T-cell (primary cell): ENCODE measurements at regions not wholly inside any gene's neighbourhood (a gene's known extent, or its start where the extent isn't known, plus 50 kb on each side); places are given as distances from the start of the nearest gene placed in this dataset.
"Not testable (repeated sequence)": the region's sequence is repeated elsewhere in the genome, so short reads cannot be mapped to it uniquely, and the experiment has no call there.

ENCODE experiments used
- ATAC-seq, 4 experiments: fragments of 200-7000 bp in 3 of 4; fragments of 150-1000 bp in 1 of 4; cut with Tn5 transposase; replicated peaks in 1 of 4; 1 replicate in 3 of 4; 2 replicates in 1 of 4; pipeline ENCODE4 v1.10.0; 2021; ENCODE audit warnings: moderate library complexity in 3 of 4, mild to moderate bottlenecking in 2 of 4, moderate number of reproducible peaks in 1 of 4
- CTCF ChIA-PET, 2 donors: fragments of 300-600 bp; sonication (Branson Sonifier 250); formaldehyde crosslinking; loops; one replicate each; lab custom pipeline; 2022; ENCODE audit warnings: antibody characterized with exemption in 2 of 2; lab: Charles Lee
- POLR2A ChIA-PET, 2 donors: fragments of 300-600 bp; sonication (Branson Sonifier 250); formaldehyde crosslinking; loops; one replicate each; lab custom pipeline; 2022; ENCODE audit warnings: antibody characterized with exemption in 2 of 2; lab: Charles Lee
- DNase-seq, 35 experiments: peaks; one replicate each; pipeline versions ENCODE4 v3.0.0 to v3.0.0-alpha.2; 2013 to 2023
- H3K27ac ChIP-seq: one replicate; pipeline ENCODE4 v1.5.1; 2013; ENCODE audit warnings: low read length
- H3K27me3 ChIP-seq, 2 experiments: replicated peaks in 1 of 2; 1 replicate in 1 of 2; 2 replicates in 1 of 2; pipeline versions ENCODE4 v1.6.1 to v1.7.0; 2013; ENCODE audit warnings: low read length in 1 of 2, mixed read lengths in 1 of 2; ENCODE audit not compliant: control insufficient read depth in 2 of 2, insufficient read depth in 2 of 2; ENCODE audit errors: extremely low read depth in 1 of 2
- H3K36me3 ChIP-seq, 2 donors: 1 replicate in 1 of 2; 2 replicates in 1 of 2; pipeline versions ENCODE4 v1.6.1 to v1.7.0; 2013; ENCODE audit warnings: low read length in 1 of 2; ENCODE audit not compliant: control insufficient read depth in 2 of 2, insufficient read depth in 1 of 2; ENCODE audit errors: extremely low read depth in 1 of 2
- H3K4me1 ChIP-seq, 2 experiments: 1 replicate in 1 of 2; 2 replicates in 1 of 2; pipeline versions ENCODE4 v1.6.1 to v1.7.0; 2013; ENCODE audit warnings: low read length in 2 of 2, mixed read lengths in 1 of 2; ENCODE audit not compliant: insufficient read depth in 2 of 2, control insufficient read depth in 1 of 2; ENCODE audit errors: extremely low read depth in 1 of 2
- H3K4me3 ChIP-seq, 2 donors: 1 replicate in 1 of 2; 2 replicates in 1 of 2; pipeline versions ENCODE4 v1.5.1 to v1.7.0; 2013; ENCODE audit warnings: mild to moderate bottlenecking in 2 of 2, low read length in 1 of 2, moderate library complexity in 1 of 2; ENCODE audit not compliant: control insufficient read depth in 1 of 2; ENCODE audit errors: extremely low read depth in 1 of 2
- H3K9me3 ChIP-seq: 2 replicates; pipeline ENCODE4 v1.7.0; 2013
- H3K27ac Mint-ChIP-seq, 2 donors: one replicate each; pipeline ENCODE4 v1.8.0; 2020 to 2021; ENCODE audit warnings: mild to moderate bottlenecking in 2 of 2, mixed read lengths in 2 of 2
- H3K27me3 Mint-ChIP-seq, 2 donors: one replicate each; pipeline ENCODE4 v1.8.0; 2021 to 2022; ENCODE audit warnings: mixed read lengths in 2 of 2
- H3K36me3 Mint-ChIP-seq: one replicate; pipeline ENCODE4 v1.8.0; 2021; ENCODE audit warnings: mixed read lengths
- H3K4me1 Mint-ChIP-seq, 3 donors: one replicate each; pipeline ENCODE4 v1.8.0; 2020 to 2022; ENCODE audit warnings: mixed read lengths in 3 of 3, mild to moderate bottlenecking in 1 of 3
- H3K4me3 Mint-ChIP-seq, 3 donors: one replicate each; pipeline ENCODE4 v1.8.0; 2020 to 2022; ENCODE audit warnings: mild to moderate bottlenecking in 3 of 3, mixed read lengths in 3 of 3, moderate library complexity in 3 of 3
- H3K9me3 Mint-ChIP-seq, 3 donors: one replicate each; pipeline ENCODE4 v1.8.0; 2020 to 2022; ENCODE audit warnings: mixed read lengths in 3 of 3
- WGBS: methylation state at CpG from one replicate; pipeline ENCODE4 v1.1.5; 2013; ENCODE audit warnings: missing lambda C conversion rate; ENCODE audit not compliant: insufficient coverage; 5-methylcytosine and 5-hydroxymethylcytosine counted together

GRCh38 chr12:17572250-17572649 is 517.7 kb downstream of the RERGL start:
- Mint-ChIP-seq H3K36me3 (no peaks in the 10 kb centered on the region), H3K4me1 (no peaks in the 10 kb centered on the region), H3K9me3 (peaks cover 1 to 9% (median 6%) of the 10 kb centered on the region in 3 donors), H3K4me3 (no peak overlapping the region), H3K27me3 (no peaks in the 10 kb centered on the region), H3K27ac (no peak overlapping the region)
- Histone ChIP-seq H3K27ac (no peak overlapping the region), H3K9me3 (no peaks in the 10 kb centered on the region), H3K27me3 (no peaks in the 10 kb centered on the region), H3K36me3 (no peaks in the 10 kb centered on the region), H3K4me1 (no peaks in the 10 kb centered on the region), H3K4me3 (no peak overlapping the region)
- ChIA-PET POLR2A (no interaction called here), CTCF (no interaction called here)
- no peak for ATAC-seq
- DNase-seq: no peak

DNA sequence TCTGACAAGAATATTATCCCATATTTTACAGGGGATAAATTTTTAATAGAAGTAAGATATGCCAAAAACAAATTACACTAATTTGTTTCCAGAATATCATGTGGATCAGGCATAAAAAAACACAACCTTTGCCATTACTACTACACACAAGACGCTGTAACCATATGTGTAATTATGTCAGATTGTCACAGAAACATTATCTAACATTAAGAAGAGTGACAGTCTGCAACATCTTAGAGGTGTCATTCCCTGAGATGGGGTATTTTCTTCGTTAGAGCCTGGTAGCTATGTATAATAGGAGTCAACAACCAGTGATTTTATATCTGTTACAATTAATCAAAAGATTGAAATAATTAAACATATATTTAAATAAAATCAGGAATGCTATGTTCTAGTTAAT is 518.9 kb downstream of the RERGL start:
- DNase-seq: no peak
- CTCF ChIA-PET: no interaction called here

DNA sequence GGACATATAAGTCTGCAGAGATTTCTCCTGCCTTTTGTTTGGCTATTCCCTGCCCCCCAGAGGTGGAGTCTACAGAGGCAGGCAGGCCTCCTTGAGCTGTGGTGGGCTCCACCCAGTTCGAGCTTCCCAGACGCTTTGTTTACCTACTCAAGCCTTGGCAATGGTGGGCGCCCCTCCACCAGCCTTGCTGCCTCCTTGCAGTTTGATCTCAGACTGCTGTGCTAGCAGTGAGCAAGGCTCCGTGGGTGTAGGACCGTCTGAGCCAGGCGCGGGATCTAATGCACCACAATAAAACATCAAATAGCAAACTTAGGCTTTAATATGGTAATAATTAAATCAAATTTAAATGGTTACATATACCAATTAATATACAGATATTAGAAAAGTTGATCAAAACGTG is 525.4 kb downstream of the RERGL start:
- H3K4me3 Mint-ChIP-seq, H3K4me1 ChIP-seq, CTCF ChIA-PET, ATAC-seq, H3K27me3 Mint-ChIP-seq, H3K27me3 ChIP-seq, H3K27ac ChIP-seq, H3K4me3 ChIP-seq, H3K27ac Mint-ChIP-seq, POLR2A ChIA-PET, H3K9me3 ChIP-seq, H3K4me1 Mint-ChIP-seq, H3K36me3 ChIP-seq, DNase-seq, H3K36me3 Mint-ChIP-seq: not testable (repeated sequence)
- 80% methylated on average over 1 of the region's 8 CpGs for WGBS
- peaks cover 5 to 12% (median 5%) of the 10 kb centered on the region in 3 donors for H3K9me3 Mint-ChIP-seq

More for the DNA sequence above, 518.9 kb downstream of the RERGL start:
- WGBS: no CpG with 5 or more reads among the region's 2 CpGs
- no peaks in the 10 kb centered on the region for H3K4me1 Mint-ChIP-seq
- Histone ChIP-seq H3K27ac (no peak overlapping the region), H3K9me3 (no peaks in the 10 kb centered on the region), H3K36me3 (no peaks in the 10 kb centered on the region), H3K4me1 (no peaks in the 10 kb centered on the region), H3K4me3 (no peak overlapping the region), H3K27me3 (no peaks in the 10 kb centered on the region)
- no peak overlapping the region for H3K27ac Mint-ChIP-seq
- ATAC-seq: no peak
- H3K4me3 Mint-ChIP-seq: no peak overlapping the region
- no peaks in the 10 kb centered on the region for H3K36me3 Mint-ChIP-seq
- H3K27me3 Mint-ChIP-seq: no peaks in the 10 kb centered on the region
- H3K9me3 Mint-ChIP-seq: peaks cover 0 to 9% (median 6%) of the 10 kb centered on the region in 3 donors
- POLR2A ChIA-PET: no interaction called here

DNA sequence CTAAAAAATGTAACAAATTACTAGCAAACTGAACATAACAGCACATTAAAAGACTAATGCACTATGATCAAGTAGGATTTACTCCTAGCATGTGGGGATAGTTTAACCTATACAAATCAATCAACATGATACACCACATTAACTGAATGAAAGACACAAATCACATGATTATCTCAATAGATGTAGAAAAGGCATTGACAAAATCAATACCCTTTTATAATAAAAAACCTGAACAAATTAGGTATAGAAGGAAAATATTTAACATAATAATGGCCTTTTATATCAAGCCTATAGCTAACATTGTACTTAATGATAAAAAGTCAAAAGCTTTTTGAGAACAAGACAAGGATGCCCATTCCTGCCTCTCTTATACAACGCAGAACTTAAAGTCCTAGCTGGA is 540.0 kb downstream of the RERGL start:
- Mint-ChIP-seq H3K4me3 (no peak overlapping the region), H3K27me3 (no peaks in the 10 kb centered on the region), H3K36me3 (no peaks in the 10 kb centered on the region), H3K9me3 (peaks cover 18 to 30% (median 24%) of the 10 kb centered on the region in 3 donors), H3K4me1 (no peaks in the 10 kb centered on the region), H3K27ac (no peak overlapping the region)
- Histone ChIP-seq H3K4me1 (no peaks in the 10 kb centered on the region), H3K9me3 (no peaks in the 10 kb centered on the region), H3K27ac (no peak overlapping the region), H3K4me3 (no peak overlapping the region), H3K27me3 (no peaks in the 10 kb centered on the region), H3K36me3 (no peaks in the 10 kb centered on the region)
- no peak for DNase-seq
- ChIA-PET POLR2A (interaction anchor here in 1 of 2 donors (0.6 kb wide), 1 partner anchor 136 kb away, joined by 3 read pairs; no protein-coding TSS in a partner anchor), CTCF (no interaction called here)
- ATAC-seq: no peak
- WGBS: no CpG with 5 or more reads among the region's 1 CpG

DNA sequence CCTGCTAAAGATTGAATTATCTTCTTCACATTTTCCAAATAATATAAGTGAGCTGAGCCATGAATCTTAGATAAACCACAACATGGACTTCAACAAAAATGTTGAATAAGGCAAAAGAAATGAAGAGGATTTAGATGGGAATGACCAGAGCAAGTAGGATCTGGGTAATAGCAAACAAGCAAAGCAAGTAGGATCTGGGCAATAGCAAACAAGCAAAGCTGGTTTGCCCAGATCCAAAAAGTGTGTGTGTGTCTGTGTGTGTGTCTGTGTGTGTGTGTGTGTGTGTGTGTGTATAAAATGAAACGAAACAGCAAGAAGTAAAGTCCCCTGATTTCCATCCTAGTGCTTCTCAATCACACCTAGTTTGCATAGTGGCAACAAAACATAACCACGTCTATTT is 549.1 kb downstream of the RERGL start:
- CTCF ChIA-PET: no interaction called here
- Mint-ChIP-seq H3K36me3 (no peaks in the 10 kb centered on the region), H3K4me1 (no peaks in the 10 kb centered on the region), H3K27ac (no peak overlapping the region), H3K27me3 (no peaks in the 10 kb centered on the region), H3K4me3 (no peak overlapping the region), H3K9me3 (peaks cover 5 to 22% (median 10%) of the 10 kb centered on the region in 3 donors)
- H3K4me3 ChIP-seq: no peak overlapping the region
- H3K27ac ChIP-seq: no peak overlapping the region
- no peaks in the 10 kb centered on the region for H3K9me3 ChIP-seq
- no peaks in the 10 kb centered on the region for H3K4me1 ChIP-seq
- no peaks in the 10 kb centered on the region for H3K27me3 ChIP-seq
- no peak for DNase-seq
- WGBS: no CpG with 5 or more reads among the region's 2 CpGs
- ATAC-seq: no peak
- POLR2A ChIA-PET: no interaction called here
- no peaks in the 10 kb centered on the region for H3K36me3 ChIP-seq

GRCh38 chr12:17528394-17528793 is 561.6 kb downstream of the RERGL start:
- Mint-ChIP-seq H3K9me3 (peaks cover 3 to 26% (median 9%) of the 10 kb centered on the region in 3 donors), H3K4me1 (no peaks in the 10 kb centered on the region), H3K4me3 (no peak overlapping the region), H3K27me3 (no peaks in the 10 kb centered on the region), H3K27ac (no peak overlapping the region), H3K36me3 (no peaks in the 10 kb centered on the region)
- POLR2A ChIA-PET: no interaction called here
- CTCF ChIA-PET: no interaction called here
- 0% methylated on average over 1 of the region's 2 CpGs for WGBS
- Histone ChIP-seq H3K27me3 (no peaks in the 10 kb centered on the region), H3K9me3 (no peaks in the 10 kb centered on the region), H3K4me3 (no peak overlapping the region), H3K4me1 (no peaks in the 10 kb centered on the region), H3K36me3 (no peaks in the 10 kb centered on the region), H3K27ac (no peak overlapping the region)
- no peak for ATAC-seq
- no peak for DNase-seq

GRCh38 chr12:17527021-17527420 is 563.0 kb downstream of the RERGL start:
- Mint-ChIP-seq H3K4me1 (no peaks in the 10 kb centered on the region), H3K9me3 (peaks cover under 1 to 26% (median 9%) of the 10 kb centered on the region in 3 donors), H3K27me3 (no peaks in the 10 kb centered on the region), H3K27ac (no peak overlapping the region), H3K4me3 (no peak overlapping the region), H3K36me3 (no peaks in the 10 kb centered on the region)
- ATAC-seq (no peak), DNase-seq (no peak)
- 100% methylated on average over 1 of the region's 1 CpG for WGBS
- Histone ChIP-seq H3K4me3 (no peak overlapping the region), H3K4me1 (no peaks in the 10 kb centered on the region), H3K36me3 (no peaks in the 10 kb centered on the region), H3K27me3 (no peaks in the 10 kb centered on the region), H3K9me3 (no peaks in the 10 kb centered on the region), H3K27ac (no peak overlapping the region)
- POLR2A ChIA-PET: no interaction called here
- CTCF ChIA-PET: no interaction called here
